ENCODE measurements at regions not wholly inside any gene's neighbourhood (a gene's known extent, or its start where the extent isn't known, plus 50 kb on each side); places are given as distances from the start of the nearest gene placed in this dataset.

DNA sequence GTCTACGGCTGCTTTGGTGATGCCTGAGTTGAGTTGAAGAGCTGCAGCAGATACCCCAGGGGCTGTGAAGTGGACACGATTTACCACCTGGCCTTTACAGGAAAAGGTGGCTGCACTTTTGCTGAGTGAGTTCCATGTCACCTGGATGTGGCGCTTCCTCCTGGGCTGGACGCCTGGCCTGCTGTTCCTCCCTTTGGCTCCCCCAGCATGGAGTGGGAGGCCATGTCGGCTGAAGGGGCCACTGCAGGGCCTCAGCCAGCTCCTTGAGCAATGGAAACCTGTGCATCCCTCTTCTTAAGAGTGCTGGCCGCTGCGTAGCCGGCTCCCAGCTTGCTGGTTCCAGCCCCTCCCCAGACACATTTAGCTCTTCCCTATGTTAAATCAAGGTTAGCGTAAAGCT, 221.0 kb downstream of the GLRX3 start:
- no peak overlapping the region for H3K9ac ChIP-seq
- no peak overlapping the region for H3K4me3 ChIP-seq (IDR thresholded peaks at IDR 0.05; ENCODE audit: insufficient read depth, low read depth, low read length)
- TF ChIP-seq, protein P1, sequence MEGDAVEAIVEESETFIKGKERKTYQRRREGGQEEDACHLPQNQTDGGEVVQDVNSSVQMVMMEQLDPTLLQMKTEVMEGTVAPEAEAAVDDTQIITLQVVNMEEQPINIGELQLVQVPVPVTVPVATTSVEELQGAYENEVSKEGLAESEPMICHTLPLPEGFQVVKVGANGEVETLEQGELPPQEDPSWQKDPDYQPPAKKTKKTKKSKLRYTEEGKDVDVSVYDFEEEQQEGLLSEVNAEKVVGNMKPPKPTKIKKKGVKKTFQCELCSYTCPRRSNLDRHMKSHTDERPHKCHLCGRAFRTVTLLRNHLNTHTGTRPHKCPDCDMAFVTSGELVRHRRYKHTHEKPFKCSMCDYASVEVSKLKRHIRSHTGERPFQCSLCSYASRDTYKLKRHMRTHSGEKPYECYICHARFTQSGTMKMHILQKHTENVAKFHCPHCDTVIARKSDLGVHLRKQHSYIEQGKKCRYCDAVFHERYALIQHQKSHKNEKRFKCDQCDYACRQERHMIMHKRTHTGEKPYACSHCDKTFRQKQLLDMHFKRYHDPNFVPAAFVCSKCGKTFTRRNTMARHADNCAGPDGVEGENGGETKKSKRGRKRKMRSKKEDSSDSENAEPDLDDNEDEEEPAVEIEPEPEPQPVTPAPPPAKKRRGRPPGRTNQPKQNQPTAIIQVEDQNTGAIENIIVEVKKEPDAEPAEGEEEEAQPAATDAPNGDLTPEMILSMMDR (conservative IDR thresholded peaks at IDR 0.05; ENCODE audit: low read depth, low read length) = no peak
- no peaks in the 10 kb centered on the region for H3K79me2 ChIP-seq (ENCODE audit: insufficient read depth, low read depth)
- H2AFZ ChIP-seq (ENCODE audit: low read depth) = no peak overlapping the region
- no peaks in the 10 kb centered on the region for H3K36me3 ChIP-seq (ENCODE audit: insufficient read depth)
- no peaks in the 10 kb centered on the region for H4K20me1 ChIP-seq (ENCODE audit: insufficient read depth)
- H3K4me2 ChIP-seq = no peak overlapping the region
- no peak overlapping the region for H3K27ac ChIP-seq
- no peaks in the 10 kb centered on the region for H3K27me3 ChIP-seq (ENCODE audit: insufficient read depth, low read depth)
- H3K4me1 ChIP-seq (ENCODE audit: low read depth, poor library complexity, severe bottlenecking) = no peaks in the 10 kb centered on the region

DNA sequence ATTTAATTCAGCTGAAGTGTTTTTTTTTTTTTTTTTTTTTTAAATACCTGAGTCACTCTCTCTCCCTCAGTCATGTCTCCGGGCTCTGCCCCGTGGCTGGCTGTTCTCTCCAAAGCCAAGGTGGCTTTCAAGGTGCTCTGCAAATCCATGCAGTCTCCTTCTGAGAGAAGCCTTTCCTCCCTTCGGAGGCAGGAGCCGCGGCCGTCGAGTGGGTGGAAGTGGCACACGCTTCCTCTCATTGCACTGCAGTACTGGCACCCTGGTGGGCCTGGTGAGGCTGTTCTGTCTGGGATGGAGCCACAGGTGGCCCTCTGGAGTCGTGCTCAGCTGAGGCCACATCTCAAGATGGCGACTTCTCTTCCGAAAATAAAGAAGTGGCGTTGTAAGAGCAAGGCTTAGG, 221.8 kb downstream of the GLRX3 start:
- no peaks in the 10 kb centered on the region for H3K36me3 ChIP-seq (ENCODE audit: insufficient read depth)
- H3K4me2 ChIP-seq = no peak overlapping the region
- H3K4me1 ChIP-seq (ENCODE audit: low read depth, poor library complexity, severe bottlenecking) = no peaks in the 10 kb centered on the region
- TF ChIP-seq, protein P1 (conservative IDR thresholded peaks at IDR 0.05; ENCODE audit: low read depth, low read length) = no peak
- no peaks in the 10 kb centered on the region for H3K79me2 ChIP-seq (ENCODE audit: insufficient read depth, low read depth)
- no peak overlapping the region for H3K4me3 ChIP-seq (IDR thresholded peaks at IDR 0.05; ENCODE audit: insufficient read depth, low read depth, low read length)
- no peaks in the 10 kb centered on the region for H4K20me1 ChIP-seq (ENCODE audit: insufficient read depth)
- H3K9ac ChIP-seq = no peak overlapping the region
- no peaks in the 10 kb centered on the region for H3K27me3 ChIP-seq (ENCODE audit: insufficient read depth, low read depth)
- H3K27ac ChIP-seq = no peak overlapping the region
- no peak overlapping the region for H2AFZ ChIP-seq (ENCODE audit: low read depth)

DNA sequence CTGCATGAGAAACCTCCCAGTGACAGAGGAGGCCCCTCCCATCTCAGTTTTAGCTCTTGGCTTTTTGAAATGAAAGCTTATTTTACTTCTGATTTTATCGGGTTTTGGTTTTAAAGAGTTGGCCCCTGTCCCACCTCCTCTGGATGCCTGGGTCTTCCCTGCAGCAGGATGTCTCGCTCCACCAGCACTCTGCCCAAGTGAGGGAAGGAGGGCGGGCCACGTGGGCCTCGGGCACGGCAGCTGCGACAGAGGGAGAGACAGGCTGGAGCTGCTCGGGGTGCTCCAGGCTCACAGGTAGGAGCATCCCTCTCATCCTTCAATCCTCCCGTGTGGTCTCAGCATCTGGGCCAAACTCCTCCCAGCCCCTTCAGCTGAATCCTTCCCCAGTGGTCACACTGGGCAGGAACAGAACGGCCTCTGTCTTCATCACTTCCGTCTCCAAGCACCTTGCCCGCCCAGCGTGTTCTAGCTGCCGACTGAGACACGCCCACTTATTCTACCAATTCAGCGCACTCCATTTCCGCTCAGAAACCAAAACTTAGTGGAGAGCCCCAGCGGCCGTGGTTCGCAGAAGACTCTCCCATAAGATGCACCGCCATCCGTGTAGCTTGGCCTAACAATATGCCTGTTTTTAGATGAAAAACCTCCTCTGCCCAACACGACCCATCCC, 222.9 kb downstream of the GLRX3 start:
- H3K27ac ChIP-seq = no peak overlapping the region
- no peak overlapping the region for H3K4me3 ChIP-seq (IDR thresholded peaks at IDR 0.05; ENCODE audit: insufficient read depth, low read depth, low read length)
- H3K36me3 ChIP-seq (ENCODE audit: insufficient read depth) = no peaks in the 10 kb centered on the region
- H3K9ac ChIP-seq = no peak overlapping the region
- H2AFZ ChIP-seq (ENCODE audit: low read depth) = no peak overlapping the region
- no peak overlapping the region for H3K4me2 ChIP-seq
- H3K4me1 ChIP-seq (ENCODE audit: low read depth, poor library complexity, severe bottlenecking) = no peaks in the 10 kb centered on the region
- H4K20me1 ChIP-seq (ENCODE audit: insufficient read depth) = no peaks in the 10 kb centered on the region
- H3K27me3 ChIP-seq (ENCODE audit: insufficient read depth, low read depth) = no peaks in the 10 kb centered on the region
- TF ChIP-seq, protein P1 (conservative IDR thresholded peaks at IDR 0.05; ENCODE audit: low read depth, low read length) = no peak
- H3K79me2 ChIP-seq (ENCODE audit: insufficient read depth, low read depth) = no peaks in the 10 kb centered on the region

DNA sequence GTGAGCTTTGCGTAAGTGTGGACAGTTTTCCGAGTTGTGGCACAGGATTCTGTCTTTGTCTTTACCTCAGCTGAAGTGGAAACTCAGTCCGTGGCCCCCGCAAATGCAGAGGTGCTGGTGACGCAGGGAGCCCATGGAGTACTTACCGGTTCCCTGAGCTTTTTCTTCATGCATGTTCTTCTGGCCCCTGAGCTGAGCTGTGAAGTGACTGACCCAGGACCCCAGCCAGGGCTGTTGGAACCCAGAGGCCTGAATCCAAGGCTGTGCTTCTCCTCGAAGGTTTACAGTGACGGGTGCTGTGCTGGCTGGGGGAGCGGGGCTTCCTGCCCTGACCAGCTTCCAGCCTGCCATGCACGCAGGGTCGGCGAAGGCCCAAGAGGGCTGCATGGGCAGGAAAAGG, 223.5 kb downstream of the GLRX3 start:
- Histone ChIP-seq H3K27ac (no peak overlapping the region), H3K79me2 (ENCODE audit: insufficient read depth, low read depth) (no peaks in the 10 kb centered on the region), H3K4me3 (IDR thresholded peaks at IDR 0.05; ENCODE audit: insufficient read depth, low read depth, low read length) (no peak overlapping the region), H3K4me1 (ENCODE audit: low read depth, poor library complexity, severe bottlenecking) (no peaks in the 10 kb centered on the region), H3K9ac (no peak overlapping the region), H3K27me3 (ENCODE audit: insufficient read depth, low read depth) (no peaks in the 10 kb centered on the region), H2AFZ (ENCODE audit: low read depth) (no peak overlapping the region), H3K4me2 (no peak overlapping the region), H3K36me3 (ENCODE audit: insufficient read depth) (no peaks in the 10 kb centered on the region), H4K20me1 (ENCODE audit: insufficient read depth) (no peaks in the 10 kb centered on the region)
- TF ChIP-seq, protein P1 (conservative IDR thresholded peaks at IDR 0.05; ENCODE audit: low read depth, low read length) = no peak

Measured in KMS-11 (cell line).